ENCODE measurements at regions not wholly inside any gene's neighbourhood (a gene's known extent, or its start where the extent isn't known, plus 50 kb on each side); places are given as distances from the start of the nearest gene placed in this dataset.

DNA sequence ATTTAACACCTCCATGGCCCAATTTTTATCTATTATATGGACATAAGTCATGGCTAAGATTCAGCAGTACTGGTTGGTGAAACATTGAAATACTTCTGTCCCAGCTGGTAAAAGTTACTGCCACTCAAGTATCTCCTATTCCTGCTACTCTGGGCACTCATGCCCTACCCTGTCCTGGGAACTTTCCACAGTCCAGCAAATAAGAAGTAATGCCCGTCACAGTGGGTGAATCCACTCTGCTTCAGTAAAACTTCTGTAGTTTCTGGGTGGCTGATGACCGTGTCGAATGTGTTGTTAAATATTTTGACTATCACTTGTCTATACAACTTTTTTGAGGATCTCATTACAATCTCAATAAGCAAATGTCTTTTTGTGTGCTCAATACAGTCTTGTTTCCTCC is 209.3 kb upstream of the IGF1 start:
- TF ChIP-seq, protein P1, sequence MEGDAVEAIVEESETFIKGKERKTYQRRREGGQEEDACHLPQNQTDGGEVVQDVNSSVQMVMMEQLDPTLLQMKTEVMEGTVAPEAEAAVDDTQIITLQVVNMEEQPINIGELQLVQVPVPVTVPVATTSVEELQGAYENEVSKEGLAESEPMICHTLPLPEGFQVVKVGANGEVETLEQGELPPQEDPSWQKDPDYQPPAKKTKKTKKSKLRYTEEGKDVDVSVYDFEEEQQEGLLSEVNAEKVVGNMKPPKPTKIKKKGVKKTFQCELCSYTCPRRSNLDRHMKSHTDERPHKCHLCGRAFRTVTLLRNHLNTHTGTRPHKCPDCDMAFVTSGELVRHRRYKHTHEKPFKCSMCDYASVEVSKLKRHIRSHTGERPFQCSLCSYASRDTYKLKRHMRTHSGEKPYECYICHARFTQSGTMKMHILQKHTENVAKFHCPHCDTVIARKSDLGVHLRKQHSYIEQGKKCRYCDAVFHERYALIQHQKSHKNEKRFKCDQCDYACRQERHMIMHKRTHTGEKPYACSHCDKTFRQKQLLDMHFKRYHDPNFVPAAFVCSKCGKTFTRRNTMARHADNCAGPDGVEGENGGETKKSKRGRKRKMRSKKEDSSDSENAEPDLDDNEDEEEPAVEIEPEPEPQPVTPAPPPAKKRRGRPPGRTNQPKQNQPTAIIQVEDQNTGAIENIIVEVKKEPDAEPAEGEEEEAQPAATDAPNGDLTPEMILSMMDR (conservative IDR thresholded peaks at IDR 0.05; ENCODE audit: low read length) = no peak
- TF ChIP-seq EZH2phosphoT487 (IDR thresholded peaks at IDR 0.05; ENCODE audit: borderline replicate concordance, low read depth, low read length) = no peak

Data from OCI-LY7 (cell line).